GM19043 (cell line): ENCODE measurements at regions not wholly inside any gene's neighbourhood (a gene's known extent, or its start where the extent isn't known, plus 50 kb on each side); places are given as distances from the start of the nearest gene placed in this dataset.
"Not testable (repeated sequence)": the region's sequence is repeated elsewhere in the genome, so short reads cannot be mapped to it uniquely, and the experiment has no call there.

Source experiments
- ATAC-seq: cut with Tn5 transposase; IDR thresholded peaks from one replicate; pipeline ENCODE4 v1.9.1; 2021; ENCODE audit warnings: low read depth; ENCODE audit not compliant: unreplicated experiment

GRCh38 chr10:109308971-109309370 is 614.3 kb downstream of the XPNPEP1 start:
- no peak for ATAC-seq

GRCh38 chr10:109307102-109307501 is 616.2 kb downstream of the XPNPEP1 start:
- ATAC-seq: not testable (repeated sequence)

GRCh38 chr10:109306698-109307097 is 616.6 kb downstream of the XPNPEP1 start:
- ATAC-seq: no peak

GRCh38 chr10:109287858-109288257 is 635.5 kb downstream of the XPNPEP1 start:
- ATAC-seq: no peak

GRCh38 chr10:109282510-109282909 is 640.8 kb downstream of the XPNPEP1 start:
- ATAC-seq: no peak

DNA sequence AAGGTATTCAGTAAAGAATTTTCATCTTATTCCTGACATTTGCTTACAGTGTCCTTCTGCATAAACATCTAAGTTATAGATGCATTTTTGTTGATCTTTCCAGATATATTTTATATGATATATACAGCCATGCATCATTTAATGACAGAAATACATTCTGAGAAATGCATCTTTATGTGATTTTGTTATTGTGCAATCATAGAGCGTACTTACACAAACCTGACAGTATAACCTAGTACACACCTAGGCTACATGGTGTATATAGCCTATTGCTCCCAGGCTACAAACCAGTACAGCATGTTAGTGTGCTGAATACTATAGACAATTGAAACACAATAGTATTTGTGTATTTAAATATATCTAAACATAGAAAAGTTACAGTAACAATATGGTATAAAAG is 642.0 kb downstream of the XPNPEP1 start:
- ATAC-seq: no peak

- ATAC-seq: no peak
Measured at GRCh38 chr10:109280837-109281236, 642.5 kb downstream of the XPNPEP1 start.

GRCh38 chr10:109277456-109277855 is 645.9 kb downstream of the XPNPEP1 start:
- no peak for ATAC-seq

DNA sequence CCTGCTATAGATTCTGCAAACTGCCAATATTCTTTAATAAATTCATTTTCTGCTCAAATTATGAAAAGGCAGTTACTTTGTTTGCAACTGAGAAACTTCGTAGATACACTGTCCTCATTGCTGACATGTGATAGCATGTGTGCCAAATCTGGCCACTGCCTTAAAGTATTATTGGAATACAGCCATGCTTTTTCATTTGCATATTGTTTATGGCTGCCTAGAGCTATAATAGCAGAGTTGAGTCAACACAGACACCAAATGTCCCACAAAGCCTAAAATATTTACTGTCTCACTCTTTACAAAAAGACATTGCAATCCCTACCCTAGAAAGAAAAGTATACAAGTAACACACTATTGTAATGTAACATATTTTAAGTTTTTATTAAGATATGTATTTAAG is 647.4 kb downstream of the XPNPEP1 start:
- ATAC-seq: no peak

GRCh38 chr10:109274681-109275080 is 648.6 kb downstream of the XPNPEP1 start:
- no peak for ATAC-seq

GRCh38 chr10:109270173-109270572 is 653.1 kb downstream of the XPNPEP1 start:
- ATAC-seq: no peak

- ATAC-seq: no peak
Measured at GRCh38 chr10:109264004-109264403, 659.3 kb downstream of the XPNPEP1 start.

DNA sequence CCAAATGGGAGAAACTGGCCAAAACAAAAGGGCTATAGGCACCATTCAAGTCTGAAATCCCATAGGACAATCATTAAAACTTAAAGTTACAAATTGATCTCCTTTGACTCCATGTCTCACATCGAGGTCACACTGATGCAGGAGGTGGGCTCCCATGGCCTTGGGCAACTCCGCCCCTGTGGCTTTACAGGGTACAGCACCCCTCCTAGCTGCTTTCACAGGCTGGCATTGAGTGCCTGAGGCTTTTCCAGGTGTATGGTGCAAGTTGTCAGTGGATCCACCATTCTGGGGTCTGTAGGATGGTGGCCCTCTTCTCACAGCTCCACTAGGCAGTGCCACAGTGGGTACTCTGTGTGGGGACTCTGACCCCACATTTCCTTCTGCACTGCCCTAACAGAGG is 662.1 kb downstream of the XPNPEP1 start:
- no peak for ATAC-seq

DNA sequence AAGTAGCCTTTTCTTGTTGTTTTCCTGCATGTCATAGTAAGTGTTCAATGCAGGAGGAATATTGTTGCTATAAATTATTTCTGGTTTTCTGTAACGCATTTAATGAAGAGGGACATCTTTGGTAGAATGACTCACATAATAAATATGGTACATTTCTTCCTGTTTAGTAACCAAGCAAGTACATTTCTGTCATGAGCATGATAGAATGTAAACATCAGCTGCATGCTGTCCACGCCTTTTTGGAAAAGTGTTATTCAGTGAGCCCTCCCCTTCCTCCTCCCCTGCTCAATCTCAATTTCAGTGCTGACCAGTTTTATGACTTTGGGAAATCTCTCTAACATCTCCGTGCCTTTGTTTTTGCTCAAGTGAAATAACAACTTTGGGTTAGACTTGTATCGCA is 664.0 kb downstream of the XPNPEP1 start:
- ATAC-seq: no peak

GRCh38 chr10:109253306-109253705 is 670.0 kb downstream of the XPNPEP1 start:
- ATAC-seq: no peak

DNA sequence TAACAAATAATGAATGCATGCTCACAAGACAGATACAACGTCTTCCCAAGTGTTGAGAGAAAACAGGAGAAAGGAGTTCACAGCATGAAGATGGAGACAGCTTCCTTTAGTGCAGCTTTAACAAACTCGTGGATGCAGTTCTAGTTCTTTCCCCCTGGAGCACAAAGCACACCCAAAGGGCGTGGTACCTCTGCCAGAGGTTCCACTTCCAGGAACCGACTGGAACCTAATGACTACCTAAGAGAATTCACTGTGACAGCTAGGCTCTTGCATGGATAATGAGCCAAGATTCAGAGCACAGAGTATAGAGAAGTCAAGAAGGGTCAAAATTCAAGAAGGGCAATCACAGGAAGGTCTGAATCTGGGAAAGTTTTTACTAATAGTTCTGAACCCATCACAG is 673.2 kb downstream of the XPNPEP1 start:
- ATAC-seq: no peak

GRCh38 chr10:109247814-109248213 is 675.5 kb downstream of the XPNPEP1 start:
- ATAC-seq: no peak

DNA sequence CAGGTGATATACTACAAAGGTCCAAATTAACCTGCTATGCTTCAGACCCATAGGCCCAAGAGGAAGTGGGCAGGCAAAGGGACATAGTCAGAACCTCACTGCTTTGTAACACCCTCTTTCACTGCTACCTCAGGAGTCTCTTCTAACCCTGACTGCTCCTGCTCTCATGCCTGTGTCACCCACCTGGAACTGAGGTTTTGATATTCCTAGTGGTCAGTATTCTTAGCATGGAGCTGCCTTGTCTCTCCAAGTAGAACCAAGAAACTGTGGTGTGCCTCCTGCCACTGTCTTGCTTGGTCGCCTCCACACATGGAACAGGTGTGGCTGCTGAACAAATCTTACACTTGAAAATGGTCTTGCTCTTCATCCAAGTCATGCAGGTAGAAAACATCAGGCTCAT is 677.5 kb downstream of the XPNPEP1 start:
- ATAC-seq: no peak

DNA sequence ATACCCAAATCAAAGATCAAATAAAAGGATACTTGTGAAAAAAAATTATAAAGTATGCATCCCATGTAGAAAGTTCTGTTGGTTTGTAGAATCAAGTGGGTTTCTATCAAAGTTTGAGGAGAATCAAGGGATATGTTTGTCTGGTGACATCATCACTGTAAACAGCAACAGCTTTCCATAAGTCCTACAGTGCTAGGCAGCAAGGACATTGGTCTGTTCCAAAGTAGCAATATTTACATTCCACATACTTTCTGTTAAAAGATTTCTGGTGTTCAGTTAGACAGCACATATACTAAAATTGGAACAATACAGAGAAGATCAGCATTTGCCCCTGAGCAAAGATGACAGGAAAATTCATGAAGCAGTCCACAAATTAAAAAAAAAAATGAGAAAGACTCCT is 683.9 kb downstream of the XPNPEP1 start:
- ATAC-seq: no peak

DNA sequence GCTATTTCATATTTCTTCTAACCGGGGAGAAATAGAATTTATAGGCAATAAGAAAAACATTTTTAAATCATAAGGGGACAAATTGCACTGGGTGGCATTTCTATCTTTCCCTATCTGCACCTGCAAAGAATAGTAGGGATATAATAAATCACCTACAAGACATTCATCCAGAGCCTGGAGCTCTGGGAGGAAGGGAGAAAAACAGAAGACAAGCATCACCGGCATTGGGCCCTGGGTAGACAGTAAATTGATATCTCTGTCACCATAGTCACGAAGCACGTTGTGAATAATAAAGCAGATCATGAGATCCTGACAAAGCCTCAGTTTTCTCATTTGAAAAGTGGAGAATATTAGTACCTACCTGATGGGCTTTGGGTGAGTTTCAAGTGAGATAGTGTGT is 685.6 kb downstream of the XPNPEP1 start:
- ATAC-seq: no peak

- no peak for ATAC-seq
Measured at GRCh38 chr10:109237050-109237449, 686.3 kb downstream of the XPNPEP1 start.

DNA sequence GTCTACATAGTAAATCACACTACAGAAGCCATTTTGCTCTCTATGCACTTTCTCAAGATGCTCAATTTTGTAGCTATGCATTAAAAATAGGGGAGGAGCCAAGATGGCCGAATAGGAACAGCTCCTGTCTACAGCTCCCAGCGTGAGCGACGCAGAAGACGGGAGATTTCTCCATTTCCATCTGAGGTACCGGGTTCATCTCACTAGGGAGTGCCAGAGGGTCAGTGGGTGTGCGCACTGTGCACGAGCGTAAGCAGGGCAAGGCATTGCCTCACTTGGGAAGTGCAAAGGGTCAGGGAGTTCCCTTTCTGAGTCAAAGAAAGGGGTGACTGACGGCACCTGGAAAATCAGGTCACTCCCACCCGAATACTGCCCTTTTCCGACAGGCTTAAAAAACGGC is 699.8 kb downstream of the XPNPEP1 start:
- not testable (repeated sequence) for ATAC-seq

DNA sequence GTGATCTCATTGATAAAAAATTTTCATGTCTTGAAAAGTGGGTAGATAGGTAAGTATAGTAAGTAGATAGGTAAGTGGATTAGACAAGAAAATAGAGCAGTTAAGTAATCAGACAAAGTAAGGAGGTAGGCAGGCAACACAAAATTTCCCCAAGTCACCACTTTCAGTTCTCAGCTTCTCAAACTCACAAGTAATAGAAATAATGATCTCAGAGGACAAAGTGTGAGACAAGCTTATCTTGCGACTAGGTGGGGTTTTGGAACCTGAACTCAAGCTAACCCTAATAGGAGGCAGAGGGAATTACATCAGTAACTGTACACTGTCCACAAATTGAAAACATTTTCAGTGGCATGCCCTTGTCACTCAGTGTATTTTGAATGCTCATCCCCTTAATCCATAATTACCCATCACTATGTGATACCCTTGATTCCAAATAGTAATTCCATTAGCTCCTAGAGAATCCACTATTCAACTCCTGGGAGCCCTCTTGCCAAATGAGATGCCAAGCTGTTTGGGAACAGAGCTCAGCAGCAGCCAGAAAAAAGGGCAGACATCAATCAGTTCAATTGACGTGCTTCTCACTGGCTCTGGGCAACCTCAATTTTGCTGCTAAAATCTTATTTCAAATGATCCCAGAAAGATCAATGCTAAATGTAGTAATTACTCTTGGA is 703.2 kb downstream of the XPNPEP1 start:
- ATAC-seq: no peak
